KBM-7 (cell line): ENCODE measurements at regions not wholly inside any gene's neighbourhood (a gene's known extent, or its start where the extent isn't known, plus 50 kb on each side); places are given as distances from the start of the nearest gene placed in this dataset.
"Not testable (repeated sequence)": the region's sequence is repeated elsewhere in the genome, so short reads cannot be mapped to it uniquely, and the experiment has no call there.

Experiments
- DNase-seq: peaks from one replicate; pipeline ENCODE4 v3.0.0-alpha.2; 2015
- in situ Hi-C: fragments of 300-500 bp; cut with MboI; formaldehyde crosslinking; loops from 2 replicates; pipeline ENCODE4 v1.14.3; 2020; ENCODE audit warnings: low sequenced_read_pairs, low pct_unique_long_range_greater_than_20kb, mixed read lengths

- no peak for DNase-seq
- in situ Hi-C loops: no loop called here
Measured at GRCh38 chr5:4023091-4023752, 427.6 kb downstream of the IRX1 start.

GRCh38 chr5:4023753-4024335 lies 428.2 kb downstream of the IRX1 start:
- no peak for DNase-seq
- in situ Hi-C loops: no loop called here

GRCh38 chr5:4027088-4027734 lies 431.6 kb downstream of the IRX1 start:
- no peak for DNase-seq
- in situ Hi-C loops: no loop called here

- in situ Hi-C loops: no loop called here
- no peak for DNase-seq
Measured at GRCh38 chr5:4028384-4028783, 432.8 kb downstream of the IRX1 start.

GRCh38 chr5:4033546-4033945 lies 437.9 kb downstream of the IRX1 start:
- in situ Hi-C loops: not testable (repeated sequence)

GRCh38 chr5:4036861-4037260 lies 441.2 kb downstream of the IRX1 start:
- DNase-seq: no peak
- in situ Hi-C loops: no loop called here

More at GRCh38 chr5:4033546-4033945, 437.9 kb downstream of the IRX1 start:
- DNase-seq: not testable (repeated sequence)

GRCh38 chr5:4038994-4039393 lies 443.4 kb downstream of the IRX1 start:
- in situ Hi-C loops: no loop called here
- DNase-seq: no peak

- no peak for DNase-seq
- in situ Hi-C loops: no loop called here
Measured at GRCh38 chr5:4042311-4042710, 446.7 kb downstream of the IRX1 start.

GRCh38 chr5:4043135-4043534 lies 447.5 kb downstream of the IRX1 start:
- no peak for DNase-seq
- in situ Hi-C loops: no loop called here

GRCh38 chr5:4044881-4045280 lies 449.2 kb downstream of the IRX1 start:
- DNase-seq: no peak
- in situ Hi-C loops: no loop called here

GRCh38 chr5:4048398-4048797 lies 452.8 kb downstream of the IRX1 start:
- DNase-seq: no peak
- in situ Hi-C loops: no loop called here

GRCh38 chr5:4050203-4050602 lies 454.6 kb downstream of the IRX1 start:
- no peak for DNase-seq
- in situ Hi-C loops: no loop called here

GRCh38 chr5:4053136-4053535 lies 457.5 kb downstream of the IRX1 start:
- DNase-seq: no peak
- in situ Hi-C loops: no loop called here

GRCh38 chr5:4054092-4054491 lies 458.5 kb downstream of the IRX1 start:
- in situ Hi-C loops: no loop called here
- no peak for DNase-seq

GRCh38 chr5:4058899-4059298 lies 463.3 kb downstream of the IRX1 start:
- in situ Hi-C loops: no loop called here
- no peak for DNase-seq

GRCh38 chr5:4065472-4066320 lies 470.1 kb downstream of the IRX1 start:
- in situ Hi-C loops: no loop called here
- no peak for DNase-seq

- in situ Hi-C loops: no loop called here
- DNase-seq: no peak
Measured at GRCh38 chr5:4068171-4068570, 472.5 kb downstream of the IRX1 start.

- no peak for DNase-seq
- in situ Hi-C loops: no loop called here
Measured at GRCh38 chr5:4078544-4078943, 482.9 kb downstream of the IRX1 start.

GRCh38 chr5:4079831-4080230 lies 484.2 kb downstream of the IRX1 start:
- DNase-seq: no peak
- in situ Hi-C loops: no loop called here

GRCh38 chr5:4080370-4080769 lies 484.7 kb downstream of the IRX1 start:
- DNase-seq: no peak
- in situ Hi-C loops: no loop called here
